Body of pancreas (tissue), 4 donors: ENCODE measurements at regions not wholly inside any gene's neighbourhood (a gene's known extent, or its start where the extent isn't known, plus 50 kb on each side); places are given as distances from the start of the nearest gene placed in this dataset.

Experiments used
- ATAC-seq: fragments of 150-250 bp; one replicate; pipeline ENCODE4 v1.9.1; 2016
- DNase-seq, 4 donors: peaks; one replicate each; pipeline ENCODE4 v3.0.0-alpha.2; 2019
- H3K27ac ChIP-seq, 4 donors: fragments of 200-600 bp; sonication (generic); 1 replicate in 3 of 4; 2 replicates in 1 of 4; pipeline versions ENCODE4 v1.5.1 to v1.6.1; 2016 to 2019; ENCODE audit warnings: mild to moderate bottlenecking in 1 of 4, mixed read lengths in 1 of 4, moderate library complexity in 1 of 4
- H3K27me3 ChIP-seq, 2 donors: fragments of 200-600 bp; sonication (generic); one replicate each; pipeline ENCODE4 v1.6.0; 2016; ENCODE audit warnings: mild to moderate bottlenecking in 1 of 2
- H3K36me3 ChIP-seq, 2 donors: fragments of 200-600 bp; sonication (generic); replicated peaks in 1 of 2; 2 replicates each; pipeline ENCODE4 v1.5.1; 2016; ENCODE audit warnings: low read depth in 2 of 2; ENCODE audit not compliant: insufficient read depth in 1 of 2
- H3K4me1 ChIP-seq: fragments of 200-600 bp; sonication (generic); one replicate; pipeline ENCODE4 v1.6.0; 2016
- H3K4me3 ChIP-seq, 2 donors: fragments of 200-600 bp; sonication (generic); 1 replicate in 1 of 2; 2 replicates in 1 of 2; pipeline ENCODE4 v1.5.1; 2016 to 2019
- H3K9me3 ChIP-seq, 3 donors: fragments of 200-600 bp; sonication (generic); 1 replicate in 2 of 3; 2 replicates in 1 of 3; pipeline ENCODE4 v1.5.1; 2016
- CTCF ChIP-seq, 7 experiments: fragments of 450-650 bp in 4 of 7; fragments of 200-600 bp in 3 of 7; sonication (generic) in 3 of 7; IDR thresholded peaks; one replicate each; pipeline ENCODE4 v1.5.1; 2016 to 2019; ENCODE audit warnings: antibody characterized with exemption in 7 of 7
- POLR2A ChIP-seq, 3 donors: fragments of 450-650 bp; IDR thresholded peaks; one replicate each; pipeline ENCODE4 v1.6.1; 2016; ENCODE audit warnings: antibody characterized with exemption in 3 of 3, mild to moderate bottlenecking in 2 of 3
- WGBS, 2 donors: methylation state at CpG; one replicate each; pipeline ENCODE4 v1.1.5; 2017; 5-methylcytosine and 5-hydroxymethylcytosine counted together
- intact Hi-C: fragments of 100-400 bp; cut with DNase I; formaldehyde crosslinking; loops from one replicate; pipeline ENCODE4 v1.15.1; 2023

GRCh38 chr20:19924255-19924654 lies 92.9 kb upstream of the NAA20 start:
- Histone ChIP-seq H3K27me3 (no peaks in the 10 kb centered on the region), H3K9me3 (no peaks in the 10 kb centered on the region), H3K4me3 (no peak overlapping the region), H3K4me1 (peaks cover 12% of the 10 kb centered on the region), H3K36me3 (no peaks in the 10 kb centered on the region), H3K27ac (no peak overlapping the region)
- ATAC-seq = no peak
- WGBS, 2 donors = 61 to 86% methylated on average over 3 to 5 of the region's 5 CpGs
- DNase-seq = no peak
- intact Hi-C loops = no loop called here
- no peak for TF ChIP-seq CTCF (IDR thresholded peaks at IDR 0.05)
- TF ChIP-seq POLR2A (IDR thresholded peaks at IDR 0.05) = no peak

GRCh38 chr20:19926591-19926990 lies 90.6 kb upstream of the NAA20 start:
- DNase-seq = no peak
- 58 to 59% methylated on average over 4 of the region's 4 CpGs for WGBS, 2 donors

DNA sequence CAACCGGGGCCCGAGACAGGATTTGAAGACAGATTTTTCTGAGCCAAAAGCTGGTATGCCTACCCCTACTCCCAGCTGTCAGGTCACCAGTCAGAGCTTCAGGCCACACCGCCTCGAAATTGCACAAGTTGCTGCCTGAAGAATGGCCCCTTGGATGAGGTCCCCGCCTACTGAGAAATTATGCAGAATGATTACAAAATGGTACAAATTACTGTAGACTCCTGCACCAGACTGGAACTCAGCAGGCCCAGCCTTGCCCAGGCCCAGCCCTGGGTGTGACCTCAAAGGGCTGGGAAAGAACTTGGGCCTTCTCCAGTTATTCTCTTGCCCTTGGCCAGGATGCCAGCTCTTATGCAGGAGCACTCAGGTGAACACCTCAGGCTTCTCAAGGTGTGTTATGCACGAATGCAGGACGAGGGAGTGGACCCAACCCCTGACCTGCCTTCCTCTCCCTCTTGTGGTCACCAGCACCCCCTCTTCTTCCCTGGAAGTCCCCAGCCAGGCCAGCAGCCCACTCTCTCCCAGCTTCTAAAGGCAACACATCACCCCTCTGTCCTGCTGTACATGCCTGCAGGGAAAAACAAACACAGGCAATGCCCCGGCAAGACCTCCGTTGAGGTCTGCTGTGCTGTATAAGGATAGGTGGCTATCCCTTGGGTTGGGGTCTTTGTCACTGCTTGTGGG lies 88.7 kb upstream of the NAA20 start:
- no peaks in the 10 kb centered on the region for H3K27me3 ChIP-seq
- H3K4me1 ChIP-seq = peaks cover 16% of the 10 kb centered on the region
- no peaks in the 10 kb centered on the region for H3K9me3 ChIP-seq
- H3K36me3 ChIP-seq = no peaks in the 10 kb centered on the region
- DNase-seq (peak; percentile 59 to 79 (median 76)), ATAC-seq (peak; percentile 80)
- H3K4me3 ChIP-seq = no peak overlapping the region
- peak overlapping the region; percentile 41 to 71 (median 56) for H3K27ac ChIP-seq
- 49 to 59% methylated on average over 7 to 9 of the region's 9 CpGs for WGBS, 2 donors
- TF ChIP-seq POLR2A (IDR thresholded peaks at IDR 0.05) = peak in 1 of 3 donors; percentile 19
- TF ChIP-seq CTCF (IDR thresholded peaks at IDR 0.05) = no peak
- intact Hi-C loops = no loop called here

More at GRCh38 chr20:19926591-19926990, 90.6 kb upstream of the NAA20 start:
- Histone ChIP-seq H3K27me3 (no peaks in the 10 kb centered on the region), H3K36me3 (no peaks in the 10 kb centered on the region), H3K4me3 (no peak overlapping the region), H3K4me1 (peaks cover 16% of the 10 kb centered on the region), H3K9me3 (no peaks in the 10 kb centered on the region), H3K27ac (no peak overlapping the region)
- intact Hi-C loops = no loop called here
- no peak for ATAC-seq
- TF ChIP-seq POLR2A (IDR thresholded peaks at IDR 0.05) (no peak), CTCF (IDR thresholded peaks at IDR 0.05) (no peak)

- DNase-seq (peak; percentile 38 to 73 (median 58)), ATAC-seq (peak; percentile 74)
- intact Hi-C loops = no loop called here
- Histone ChIP-seq H3K4me3 (no peak overlapping the region), H3K4me1 (peaks cover 16% of the 10 kb centered on the region), H3K27ac (peak overlapping the region in 3 of 4 donors; percentile 50 to 71 (median 62)), H3K27me3 (no peaks in the 10 kb centered on the region), H3K9me3 (no peaks in the 10 kb centered on the region), H3K36me3 (no peaks in the 10 kb centered on the region)
- 36 to 54% methylated on average over 1 of the region's 1 CpG for WGBS, 2 donors
- TF ChIP-seq POLR2A (IDR thresholded peaks at IDR 0.05) = no peak
- no peak for TF ChIP-seq CTCF (IDR thresholded peaks at IDR 0.05)
Observed at GRCh38 chr20:19929012-19929360, 88.2 kb upstream of the NAA20 start.
